ENCODE measurements at regions not wholly inside any gene's neighbourhood (a gene's known extent, or its start where the extent isn't known, plus 50 kb on each side); places are given as distances from the start of the nearest gene placed in this dataset.

DNA sequence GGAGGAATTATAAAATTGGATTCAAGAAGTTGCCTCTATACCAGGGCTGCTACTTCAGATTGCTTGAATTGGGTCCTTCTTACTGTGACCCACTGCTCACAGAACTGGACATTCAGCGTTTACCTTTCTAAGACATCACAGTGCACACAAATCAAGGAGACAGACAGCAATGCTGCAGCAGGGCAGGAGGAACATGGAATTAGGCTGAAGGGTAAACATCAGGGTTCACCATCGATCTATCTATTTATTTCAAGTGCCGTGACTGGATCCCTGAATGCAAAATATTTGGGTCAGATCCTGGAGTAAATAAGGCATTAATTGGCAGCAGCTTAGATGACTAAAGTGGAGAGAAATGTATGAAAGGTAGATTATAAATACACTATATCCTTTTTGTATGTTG is 76.9 kb upstream of the HMGA2 start:
- DNase-seq: no peak
- Histone ChIP-seq H3K9ac (ENCODE audit: low read depth in 2 of 2, low read length in 2 of 2) (no peak overlapping the region), H3K27ac (no peak overlapping the region), H3K4me3 (no peak overlapping the region), H3K4me1 (no peaks in the 10 kb centered on the region), H3K36me3 (no peaks in the 10 kb centered on the region), H3K9me3 (no peaks in the 10 kb centered on the region), H3K27me3 (peaks cover 5% of the 10 kb centered on the region)
- intact Hi-C loops (cut with DNase I): no loop called here
- TF ChIP-seq, protein P1, sequence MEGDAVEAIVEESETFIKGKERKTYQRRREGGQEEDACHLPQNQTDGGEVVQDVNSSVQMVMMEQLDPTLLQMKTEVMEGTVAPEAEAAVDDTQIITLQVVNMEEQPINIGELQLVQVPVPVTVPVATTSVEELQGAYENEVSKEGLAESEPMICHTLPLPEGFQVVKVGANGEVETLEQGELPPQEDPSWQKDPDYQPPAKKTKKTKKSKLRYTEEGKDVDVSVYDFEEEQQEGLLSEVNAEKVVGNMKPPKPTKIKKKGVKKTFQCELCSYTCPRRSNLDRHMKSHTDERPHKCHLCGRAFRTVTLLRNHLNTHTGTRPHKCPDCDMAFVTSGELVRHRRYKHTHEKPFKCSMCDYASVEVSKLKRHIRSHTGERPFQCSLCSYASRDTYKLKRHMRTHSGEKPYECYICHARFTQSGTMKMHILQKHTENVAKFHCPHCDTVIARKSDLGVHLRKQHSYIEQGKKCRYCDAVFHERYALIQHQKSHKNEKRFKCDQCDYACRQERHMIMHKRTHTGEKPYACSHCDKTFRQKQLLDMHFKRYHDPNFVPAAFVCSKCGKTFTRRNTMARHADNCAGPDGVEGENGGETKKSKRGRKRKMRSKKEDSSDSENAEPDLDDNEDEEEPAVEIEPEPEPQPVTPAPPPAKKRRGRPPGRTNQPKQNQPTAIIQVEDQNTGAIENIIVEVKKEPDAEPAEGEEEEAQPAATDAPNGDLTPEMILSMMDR (IDR thresholded peaks at IDR 0.05): no peak

DNA sequence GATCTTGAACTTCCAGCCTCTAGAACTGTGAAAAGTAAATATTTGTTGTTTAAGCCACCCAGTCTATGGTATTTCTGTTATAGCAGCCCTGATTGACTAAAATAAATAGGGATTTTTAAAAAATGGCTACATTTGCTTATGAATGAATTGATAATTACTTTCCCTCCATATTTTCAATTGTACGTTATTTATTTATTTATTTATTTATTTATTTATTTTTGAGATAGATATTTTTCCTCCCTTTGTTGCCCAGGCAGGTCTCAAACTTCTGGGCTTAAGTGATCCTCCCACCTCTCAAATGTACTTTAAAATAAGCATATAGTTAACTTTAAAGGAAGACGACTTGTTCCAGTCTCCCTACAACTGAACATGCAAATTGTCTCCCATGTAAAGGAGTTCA is 76.0 kb upstream of the HMGA2 start:
- intact Hi-C loops (cut with DNase I): no loop called here
- H3K36me3 ChIP-seq: no peaks in the 10 kb centered on the region
- H3K9ac ChIP-seq (ENCODE audit: low read depth in 2 of 2, low read length in 2 of 2): no peak overlapping the region
- DNase-seq: no peak
- H3K27ac ChIP-seq: no peak overlapping the region
- no peaks in the 10 kb centered on the region for H3K9me3 ChIP-seq
- TF ChIP-seq, protein P1 (IDR thresholded peaks at IDR 0.05): no peak
- no peaks in the 10 kb centered on the region for H3K4me1 ChIP-seq
- H3K4me3 ChIP-seq: no peak overlapping the region
- H3K27me3 ChIP-seq: no peaks in the 10 kb centered on the region

DNA sequence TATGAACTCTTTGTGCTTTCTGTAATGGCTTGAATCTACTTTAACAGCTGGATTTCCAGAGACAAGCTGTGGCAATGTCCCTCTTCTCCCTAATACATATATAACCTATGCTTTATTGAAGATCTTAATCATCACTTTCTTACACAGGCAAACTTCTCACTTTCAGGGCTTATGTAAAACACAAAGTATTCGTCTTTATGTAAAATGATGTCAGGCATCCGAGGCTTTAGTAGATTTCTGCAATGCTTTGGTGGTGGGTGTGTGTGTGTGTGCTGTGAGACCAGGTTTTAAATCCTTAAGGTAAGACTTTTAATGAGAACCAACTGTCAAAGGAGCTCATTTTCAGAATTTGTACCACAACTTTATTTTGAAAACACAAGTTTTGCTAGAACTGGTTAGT is 70.0 kb upstream of the HMGA2 start:
- H3K4me3 ChIP-seq: no peak overlapping the region
- intact Hi-C loops (cut with DNase I): no loop called here
- H3K4me1 ChIP-seq: no peaks in the 10 kb centered on the region
- H3K9ac ChIP-seq (ENCODE audit: low read depth in 2 of 2, low read length in 2 of 2): no peak overlapping the region
- TF ChIP-seq, protein P1 (IDR thresholded peaks at IDR 0.05): no peak
- no peaks in the 10 kb centered on the region for H3K27me3 ChIP-seq
- H3K9me3 ChIP-seq: no peaks in the 10 kb centered on the region
- H3K27ac ChIP-seq: no peak overlapping the region
- H3K36me3 ChIP-seq: no peaks in the 10 kb centered on the region
- no peak for DNase-seq

DNA sequence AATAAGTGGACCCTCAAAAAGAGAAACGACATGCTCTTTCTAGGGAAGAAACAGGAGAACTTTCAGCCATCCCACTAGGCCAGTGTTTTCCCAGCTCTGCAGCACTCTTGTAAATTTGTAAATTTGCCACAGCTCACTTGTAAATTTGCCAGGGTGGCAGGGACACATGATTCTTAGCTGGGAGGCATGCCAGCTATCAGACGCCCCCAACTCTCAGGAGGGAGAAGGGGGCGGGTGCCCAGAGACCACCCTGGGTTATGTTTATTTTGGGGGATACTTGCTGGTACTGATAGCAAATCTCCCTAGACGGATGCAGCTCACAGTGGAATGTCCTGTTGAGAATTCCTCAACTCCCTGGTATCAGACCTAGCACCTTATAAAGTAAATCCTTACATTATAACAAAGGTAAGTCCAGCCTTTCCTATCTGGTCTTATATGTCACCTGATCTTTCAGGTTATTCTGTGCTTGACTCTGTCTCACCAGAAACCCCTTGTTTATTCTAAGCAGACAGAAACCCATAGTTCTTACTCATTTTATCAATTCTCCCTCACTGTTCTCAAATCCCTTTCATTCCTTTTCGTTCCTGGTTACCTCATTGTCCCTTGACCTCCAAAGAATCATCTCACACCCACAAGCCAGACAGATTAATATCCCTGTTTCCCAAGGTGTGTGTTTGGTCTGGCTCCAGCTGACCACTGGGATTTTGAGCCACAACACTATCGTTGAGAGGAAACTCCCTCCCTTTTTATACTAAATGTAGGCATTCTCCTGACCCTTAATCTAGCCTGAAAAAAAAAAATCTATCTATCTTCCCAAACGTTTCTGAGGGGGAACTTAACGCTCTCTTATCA is 69.3 kb upstream of the HMGA2 start:
- Histone ChIP-seq H3K9ac (ENCODE audit: low read depth in 2 of 2, low read length in 2 of 2) (no peak overlapping the region), H3K27ac (no peak overlapping the region), H3K27me3 (no peaks in the 10 kb centered on the region), H3K4me1 (no peaks in the 10 kb centered on the region), H3K36me3 (no peaks in the 10 kb centered on the region), H3K4me3 (no peak overlapping the region), H3K9me3 (no peaks in the 10 kb centered on the region)
- TF ChIP-seq, protein P1 (IDR thresholded peaks at IDR 0.05): no peak
- intact Hi-C loops (cut with DNase I): no loop called here
- no peak for DNase-seq

DNA sequence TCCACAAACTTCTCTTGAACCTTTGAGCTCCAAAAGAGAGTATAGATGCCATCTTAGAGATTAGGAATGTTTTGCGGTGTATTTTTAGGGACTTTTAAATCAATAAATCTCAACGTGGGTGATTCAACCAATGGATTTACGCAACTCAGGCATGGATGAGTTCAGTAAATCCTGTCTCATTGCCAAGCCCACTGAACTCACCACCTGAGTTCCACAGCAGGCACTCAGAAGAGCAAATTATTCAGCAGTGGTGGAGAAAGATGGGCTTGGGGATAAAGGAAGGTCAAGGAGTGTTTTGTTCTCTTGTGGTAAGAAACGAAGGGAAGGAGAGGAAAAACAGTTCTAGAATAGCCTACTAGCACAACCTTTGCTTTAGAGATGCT is 68.7 kb upstream of the HMGA2 start:
- intact Hi-C loops (cut with DNase I): no loop called here

More for the DNA sequence above, 68.7 kb upstream of the HMGA2 start:
- Histone ChIP-seq H3K9me3 (no peaks in the 10 kb centered on the region), H3K27ac (no peak overlapping the region), H3K9ac (ENCODE audit: low read depth in 2 of 2, low read length in 2 of 2) (no peak overlapping the region), H3K36me3 (no peaks in the 10 kb centered on the region), H3K4me1 (no peaks in the 10 kb centered on the region), H3K27me3 (no peaks in the 10 kb centered on the region), H3K4me3 (no peak overlapping the region)
- no peak for DNase-seq
- TF ChIP-seq, protein P1 (IDR thresholded peaks at IDR 0.05): no peak
